Lower lobe of right lung (tissue), 2 donors: ENCODE measurements at regions not wholly inside any gene's neighbourhood (a gene's known extent, or its start where the extent isn't known, plus 50 kb on each side); places are given as distances from the start of the nearest gene placed in this dataset.

Experiments used
- ATAC-seq, 2 donors: fragments of 200-7000 bp; cut with Tn5 transposase; one replicate each; pipeline ENCODE4 v1.9.1; 2020 to 2022; ENCODE audit warnings: mild to moderate bottlenecking in 2 of 2, moderate library complexity in 2 of 2
- DNase-seq: peaks from one replicate; pipeline ENCODE4 v3.0.0-alpha.2; 2020
- H3K27ac ChIP-seq: fragments of 200-600 bp; one replicate; pipeline ENCODE4 v1.8.0; 2022
- H3K27me3 ChIP-seq: fragments of 200-600 bp; one replicate; pipeline ENCODE4 v1.8.0; 2022; ENCODE audit warnings: low read depth
- H3K36me3 ChIP-seq: fragments of 200-600 bp; one replicate; pipeline ENCODE4 v1.8.0; 2022; ENCODE audit warnings: mild to moderate bottlenecking
- H3K4me1 ChIP-seq: fragments of 200-600 bp; one replicate; pipeline ENCODE4 v1.8.0; 2022
- H3K4me3 ChIP-seq: fragments of 200-600 bp; one replicate; pipeline ENCODE4 v1.8.0; 2022; ENCODE audit warnings: mild to moderate bottlenecking
- H3K9me3 ChIP-seq: fragments of 200-600 bp; one replicate; pipeline ENCODE4 v1.8.0; 2022
- CTCF ChIP-seq: fragments of 200-600 bp; IDR thresholded peaks from one replicate; pipeline ENCODE4 v1.8.0; 2022; ENCODE audit warnings: antibody characterized with exemption, mild to moderate bottlenecking
- intact Hi-C: fragments of 100-400 bp; cut with DNase I; formaldehyde crosslinking; loops from one replicate; pipeline ENCODE4 v1.11.0; 2022
- donor health status: DM: no; HTN: yes; CAD: no; lungs with severe emphysema.

DNA sequence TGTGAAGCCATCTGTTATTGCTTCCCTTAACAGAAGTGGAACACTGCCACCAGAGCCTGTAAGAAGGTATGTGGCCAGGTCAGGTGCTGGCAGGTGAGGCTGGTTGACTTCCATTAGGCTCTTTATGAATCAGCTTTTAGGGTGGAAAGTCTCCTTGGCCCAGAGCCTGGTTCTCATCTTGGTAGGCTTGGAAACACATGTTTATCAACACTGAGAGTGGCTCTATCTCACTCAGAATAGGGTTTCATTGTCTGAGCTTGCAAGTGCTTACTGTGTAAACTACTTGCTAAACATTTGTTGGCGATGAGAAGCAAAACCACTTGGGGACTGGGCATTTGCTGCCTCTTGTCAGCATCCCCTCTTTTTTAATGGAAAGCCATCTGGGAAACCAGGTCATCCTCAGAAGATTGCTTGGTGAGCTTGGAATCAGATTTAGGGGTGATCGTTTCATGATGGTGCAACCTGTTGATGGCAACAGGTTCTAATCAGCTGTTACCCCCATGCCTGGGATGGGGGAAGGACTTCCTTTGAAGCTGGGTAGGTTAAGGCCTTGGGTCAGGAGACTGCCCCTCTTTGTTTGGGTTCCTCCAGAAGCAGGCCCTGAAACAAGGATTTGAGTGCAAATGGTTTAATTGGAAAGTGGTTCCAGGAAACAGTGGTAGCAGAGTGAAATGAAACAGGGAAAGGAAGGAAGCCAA lies 75.0 kb upstream of the AMPD3 start:
- no peaks in the 10 kb centered on the region for H3K9me3 ChIP-seq
- no peak for DNase-seq
- H3K36me3 ChIP-seq, result no peaks in the 10 kb centered on the region
- no peak overlapping the region for H3K4me3 ChIP-seq
- peaks cover 35% of the 10 kb centered on the region for H3K4me1 ChIP-seq
- peak in 1 of 2 donors; percentile 48 for ATAC-seq
- intact Hi-C loops, result no loop called here
- TF ChIP-seq CTCF, result no peak
- peak overlapping the region; percentile 63 for H3K27ac ChIP-seq
- no peaks in the 10 kb centered on the region for H3K27me3 ChIP-seq

GRCh38 chr11:10380921-10381320 lies 74.1 kb upstream of the AMPD3 start:
- H3K27me3 ChIP-seq, result no peaks in the 10 kb centered on the region
- ATAC-seq (no peak), DNase-seq (no peak)
- no peak for TF ChIP-seq CTCF
- peaks cover 33% of the 10 kb centered on the region for H3K4me1 ChIP-seq
- intact Hi-C loops, result no loop called here
- H3K36me3 ChIP-seq, result no peaks in the 10 kb centered on the region
- H3K9me3 ChIP-seq, result no peaks in the 10 kb centered on the region
- H3K27ac ChIP-seq, result no peak overlapping the region
- no peak overlapping the region for H3K4me3 ChIP-seq

DNA sequence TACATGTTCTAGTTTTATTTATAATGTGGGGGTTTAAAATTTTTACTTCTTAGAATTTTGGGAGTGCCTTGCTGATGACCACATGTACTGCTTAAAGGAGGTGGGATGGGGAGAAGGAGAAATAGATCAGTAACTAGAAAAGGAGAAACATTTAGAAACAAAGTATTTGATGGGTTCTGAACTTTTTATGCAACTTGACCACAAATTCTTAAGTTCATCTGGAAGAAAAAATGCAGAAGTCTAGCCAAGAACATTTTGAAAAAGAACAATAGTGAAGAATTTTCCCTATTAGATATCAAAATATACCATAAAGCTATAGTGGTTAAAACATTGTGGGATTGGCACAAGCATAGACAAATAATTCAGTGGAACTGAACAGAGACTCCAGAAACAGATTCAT lies 73.3 kb upstream of the AMPD3 start:
- no peaks in the 10 kb centered on the region for H3K9me3 ChIP-seq
- TF ChIP-seq CTCF, result no peak
- no peak for DNase-seq
- no peak overlapping the region for H3K4me3 ChIP-seq
- no peaks in the 10 kb centered on the region for H3K27me3 ChIP-seq
- H3K27ac ChIP-seq, result no peak overlapping the region
- no peak for ATAC-seq
- H3K4me1 ChIP-seq, result peaks cover 29% of the 10 kb centered on the region
- H3K36me3 ChIP-seq, result no peaks in the 10 kb centered on the region
- intact Hi-C loops, result no loop called here

DNA sequence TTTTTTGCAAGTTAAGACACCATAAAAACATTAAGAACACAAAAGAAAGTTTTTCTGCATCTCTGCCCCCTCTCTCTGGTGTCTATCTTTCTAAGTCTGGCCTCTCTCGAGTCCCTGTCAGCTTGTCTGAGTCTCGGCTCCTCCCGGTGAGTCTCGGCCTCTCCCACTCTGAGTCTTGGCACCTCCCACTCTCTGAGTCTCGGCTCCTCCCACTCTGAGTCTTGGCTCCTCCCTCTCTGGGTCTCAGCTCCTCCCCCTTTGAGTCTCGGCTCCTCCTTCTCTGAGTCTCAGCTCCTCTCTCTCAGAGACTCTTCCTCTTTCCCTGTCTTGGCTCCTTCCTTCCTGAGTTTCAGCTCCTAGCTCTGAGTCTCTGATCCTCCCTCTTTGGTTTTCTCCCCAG lies 72.5 kb upstream of the AMPD3 start:
- no peaks in the 10 kb centered on the region for H3K9me3 ChIP-seq
- no peaks in the 10 kb centered on the region for H3K36me3 ChIP-seq
- H3K4me3 ChIP-seq, result no peak overlapping the region
- TF ChIP-seq CTCF, result no peak
- peaks cover 21% of the 10 kb centered on the region for H3K4me1 ChIP-seq
- intact Hi-C loops, result no loop called here
- ATAC-seq (peak in 1 of 2 donors; percentile 47), DNase-seq (peak; percentile 48)
- no peaks in the 10 kb centered on the region for H3K27me3 ChIP-seq
- H3K27ac ChIP-seq, result no peak overlapping the region

DNA sequence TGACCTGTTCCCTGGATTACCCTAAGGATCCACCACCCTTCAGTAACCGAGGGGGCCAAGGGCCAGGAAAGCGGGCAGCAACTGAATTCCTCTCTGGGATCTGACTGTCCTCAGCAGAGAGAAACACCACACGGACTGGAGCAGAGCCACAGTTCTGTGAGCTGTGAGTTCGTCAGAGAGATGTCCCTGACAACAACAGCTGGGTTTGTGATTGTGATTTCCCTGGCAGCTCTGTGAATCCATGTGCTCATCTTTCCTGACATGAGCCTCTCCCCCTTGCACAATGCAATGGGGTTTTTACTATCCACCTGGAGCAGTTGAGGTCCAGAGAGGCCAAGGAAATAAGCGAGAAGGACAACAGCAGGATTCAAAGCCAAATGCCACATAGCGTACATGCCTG lies 69.4 kb upstream of the AMPD3 start:
- no peak for TF ChIP-seq CTCF
- DNase-seq, result no peak
- H3K4me3 ChIP-seq, result no peak overlapping the region
- peaks cover 17% of the 10 kb centered on the region for H3K4me1 ChIP-seq
- H3K27ac ChIP-seq, result peak overlapping the region; percentile 76
- no peaks in the 10 kb centered on the region for H3K27me3 ChIP-seq
- ATAC-seq, result peak; percentile 57 to 65
- H3K9me3 ChIP-seq, result no peaks in the 10 kb centered on the region
- no peaks in the 10 kb centered on the region for H3K36me3 ChIP-seq
- intact Hi-C loops, result no loop called here
